ENCODE measurements at regions not wholly inside any gene's neighbourhood (a gene's known extent, or its start where the extent isn't known, plus 50 kb on each side); places are given as distances from the start of the nearest gene placed in this dataset.

DNA sequence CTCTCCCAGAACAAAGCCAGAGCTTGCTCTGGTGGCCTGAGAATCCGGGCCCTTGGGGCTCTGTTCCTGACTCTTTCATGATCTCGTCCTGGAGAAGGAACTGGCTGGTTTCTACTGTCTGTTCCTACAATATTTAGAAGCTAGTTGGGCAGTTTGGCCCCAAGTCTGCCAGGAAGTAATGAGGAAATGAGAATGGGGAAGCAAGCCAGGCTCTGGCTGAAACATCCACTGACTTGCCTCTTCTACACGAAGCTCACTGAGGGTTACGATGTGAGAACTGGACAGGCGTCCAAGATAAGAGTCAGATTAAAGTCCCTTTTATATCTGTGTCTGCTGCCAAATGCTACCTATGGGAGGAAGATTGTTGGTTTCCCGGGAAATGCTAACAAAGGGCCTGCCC lies 110.0 kb upstream of the KIRREL3 start:
- no peaks in the 10 kb centered on the region for H3K4me1 Mint-ChIP-seq (ENCODE audit: low read depth)
- no peak overlapping the region for H3K4me3 Mint-ChIP-seq
- H3K27me3 Mint-ChIP-seq (ENCODE audit: low read depth): peaks cover 5% of the 10 kb centered on the region
- H3K9me3 Mint-ChIP-seq: no peaks in the 10 kb centered on the region
- intact Hi-C loops (cut with micrococcal nuclease): no loop called here
- CTCF ChIA-PET: no interaction called here
- no peaks in the 10 kb centered on the region for H3K36me3 Mint-ChIP-seq (ENCODE audit: low read depth)
- no peak overlapping the region for H3K27ac Mint-ChIP-seq
- no peak for DNase-seq

DNA sequence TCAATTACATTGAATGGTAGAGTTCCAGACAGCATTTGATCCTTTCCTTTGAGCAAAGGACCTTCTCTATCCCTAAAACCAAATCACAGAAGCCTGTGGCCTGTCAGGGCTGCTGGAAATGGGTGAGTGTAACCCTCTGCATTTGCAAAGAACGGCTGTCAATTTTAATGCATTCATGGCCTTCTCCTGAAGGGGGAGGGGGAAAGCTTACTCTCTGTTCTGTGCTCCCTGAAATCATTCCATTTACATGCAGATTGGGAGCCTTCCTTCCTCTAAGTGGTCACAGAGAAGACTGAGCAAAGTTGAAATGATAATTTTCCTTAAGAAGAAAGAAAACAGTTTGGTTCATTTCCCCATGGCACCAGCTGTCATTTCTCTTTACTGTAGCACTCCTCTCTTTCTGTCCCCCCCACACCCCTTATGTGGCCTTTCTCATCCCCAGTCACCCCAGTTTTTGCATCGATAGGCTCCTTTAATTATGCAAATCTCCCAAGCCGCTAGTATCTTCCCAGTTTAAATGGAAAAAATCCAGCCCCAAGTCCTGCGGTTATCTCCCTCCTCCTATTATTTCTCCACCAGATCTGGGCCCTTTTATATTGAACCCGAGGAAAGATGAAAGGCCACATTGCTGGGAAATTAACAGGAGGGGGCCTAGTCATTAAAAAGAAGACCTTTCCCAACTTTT lies 109.4 kb upstream of the KIRREL3 start:
- no peaks in the 10 kb centered on the region for H3K36me3 Mint-ChIP-seq (ENCODE audit: low read depth)
- CTCF ChIA-PET: no interaction called here
- DNase-seq: no peak
- no peak overlapping the region for H3K4me3 Mint-ChIP-seq
- no peak overlapping the region for H3K27ac Mint-ChIP-seq
- H3K9me3 Mint-ChIP-seq: no peaks in the 10 kb centered on the region
- intact Hi-C loops (cut with micrococcal nuclease): no loop called here
- no peaks in the 10 kb centered on the region for H3K4me1 Mint-ChIP-seq (ENCODE audit: low read depth)
- peaks cover 5% of the 10 kb centered on the region for H3K27me3 Mint-ChIP-seq (ENCODE audit: low read depth)

DNA sequence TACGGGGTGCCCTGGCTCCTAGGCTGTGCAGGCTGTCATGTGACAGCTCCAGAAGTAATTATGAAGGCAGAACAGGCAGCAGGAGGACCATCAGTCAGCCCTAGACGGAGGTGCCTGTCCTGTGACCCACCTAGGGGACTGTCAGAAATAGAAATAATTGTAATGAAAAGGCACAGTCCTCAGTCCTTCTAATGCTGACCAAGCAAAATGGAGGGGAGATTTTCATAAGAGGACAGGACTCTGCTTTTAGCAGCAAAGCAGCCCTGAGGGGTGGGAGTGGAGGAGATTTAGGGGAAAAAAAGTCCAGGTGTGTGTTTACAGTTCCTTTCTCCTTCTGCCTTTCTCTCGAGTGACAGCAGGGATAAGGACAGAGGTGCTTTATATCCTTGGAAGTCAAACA lies 108.3 kb upstream of the KIRREL3 start:
- CTCF ChIA-PET: no interaction called here
- peaks cover 5% of the 10 kb centered on the region for H3K27me3 Mint-ChIP-seq (ENCODE audit: low read depth)
- no peaks in the 10 kb centered on the region for H3K9me3 Mint-ChIP-seq
- no peaks in the 10 kb centered on the region for H3K4me1 Mint-ChIP-seq (ENCODE audit: low read depth)
- no peak overlapping the region for H3K27ac Mint-ChIP-seq
- no peak overlapping the region for H3K4me3 Mint-ChIP-seq
- DNase-seq: no peak
- no peaks in the 10 kb centered on the region for H3K36me3 Mint-ChIP-seq (ENCODE audit: low read depth)
- intact Hi-C loops (cut with micrococcal nuclease): no loop called here

- Mint-ChIP-seq H3K9me3 (no peaks in the 10 kb centered on the region), H3K4me3 (no peak overlapping the region), H3K4me1 (ENCODE audit: low read depth) (no peaks in the 10 kb centered on the region), H3K36me3 (ENCODE audit: low read depth) (no peaks in the 10 kb centered on the region), H3K27ac (no peak overlapping the region), H3K27me3 (ENCODE audit: low read depth) (peaks cover 5% of the 10 kb centered on the region)
- CTCF ChIA-PET: no interaction called here
- intact Hi-C loops (cut with micrococcal nuclease): no loop called here
- no peak for DNase-seq
These were observed 106.4 kb upstream of the KIRREL3 start for GRCh38 chr11:127106938-127107337.

DNA sequence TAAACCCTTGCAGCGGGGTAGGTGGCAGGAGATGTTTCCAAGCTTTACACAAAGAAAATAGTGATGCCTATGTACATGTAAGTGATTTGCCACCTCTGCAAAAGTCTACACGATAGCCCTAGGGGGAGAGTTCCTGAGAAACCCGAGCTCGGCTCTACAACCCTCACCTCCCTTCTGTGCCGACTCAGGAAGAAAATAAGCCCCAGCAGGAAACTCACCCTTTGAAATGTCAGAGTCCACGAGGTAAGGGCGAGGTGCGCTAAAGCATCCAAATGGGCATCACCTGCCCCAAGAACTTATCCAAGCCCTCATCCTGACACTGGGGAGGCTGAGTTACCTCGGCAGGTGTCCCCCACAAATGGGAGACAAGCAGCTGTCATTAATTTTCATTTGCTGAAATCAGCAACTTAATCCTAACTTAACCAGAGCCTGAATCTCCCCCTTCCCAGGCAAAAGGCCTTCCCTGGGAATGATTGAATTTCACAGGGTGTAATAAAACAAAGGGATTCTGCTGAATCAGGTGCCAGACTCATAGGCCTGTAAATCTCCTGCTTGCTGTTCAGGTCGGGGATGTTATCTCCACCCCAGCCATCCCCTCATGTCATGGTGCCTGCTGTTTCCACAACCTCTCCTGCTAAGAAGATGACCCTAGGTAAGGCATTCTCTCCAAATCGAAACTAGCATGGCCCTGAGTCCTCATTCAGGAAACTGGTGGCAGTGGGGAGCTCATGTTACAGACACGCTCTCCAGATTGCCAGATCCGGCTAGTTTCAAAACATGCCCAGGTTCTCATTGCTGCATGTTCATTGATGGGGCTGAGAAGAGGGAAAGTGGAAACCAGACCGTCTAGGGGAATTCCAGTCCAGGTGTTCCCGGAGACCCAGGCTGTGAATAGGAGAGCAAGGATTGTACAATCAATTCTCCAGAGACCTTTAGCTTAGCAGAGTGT lies 105.3 kb upstream of the KIRREL3 start:
- CTCF ChIA-PET: no interaction called here
- Mint-ChIP-seq H3K9me3 (no peaks in the 10 kb centered on the region), H3K36me3 (ENCODE audit: low read depth) (no peaks in the 10 kb centered on the region), H3K27me3 (ENCODE audit: low read depth) (peaks cover 5% of the 10 kb centered on the region), H3K4me1 (ENCODE audit: low read depth) (no peaks in the 10 kb centered on the region), H3K27ac (no peak overlapping the region), H3K4me3 (no peak overlapping the region)
- DNase-seq: no peak
- intact Hi-C loops (cut with micrococcal nuclease): no loop called here

GRCh38 chr11:127103586-127104388 lies 103.2 kb upstream of the KIRREL3 start:
- Mint-ChIP-seq H3K4me3 (no peak overlapping the region), H3K27me3 (ENCODE audit: low read depth) (peaks cover 5% of the 10 kb centered on the region), H3K27ac (no peak overlapping the region), H3K36me3 (ENCODE audit: low read depth) (no peaks in the 10 kb centered on the region), H3K9me3 (no peaks in the 10 kb centered on the region), H3K4me1 (ENCODE audit: low read depth) (no peaks in the 10 kb centered on the region)
- CTCF ChIA-PET: no interaction called here
- intact Hi-C loops (cut with micrococcal nuclease): no loop called here
- no peak for DNase-seq

DNA sequence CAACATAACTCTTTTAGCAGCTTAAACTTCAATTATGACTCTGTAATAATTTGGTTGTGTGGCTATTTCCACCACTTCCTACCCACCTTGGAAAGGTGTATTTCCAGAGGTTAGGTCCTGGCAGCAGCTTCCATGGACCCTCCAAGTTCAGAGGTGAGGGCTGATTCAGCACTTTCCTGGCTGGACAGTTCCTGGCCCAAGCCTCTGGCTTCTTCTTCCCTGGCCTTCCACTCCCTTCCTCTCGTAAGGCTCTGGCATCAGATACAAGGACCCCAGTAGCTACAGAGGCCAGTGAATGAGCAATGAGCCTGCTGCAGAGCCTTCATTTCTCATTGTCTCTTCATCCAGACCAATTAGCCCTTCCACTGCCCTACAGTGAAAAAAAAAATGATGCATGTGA lies 98.1 kb upstream of the KIRREL3 start:
- Mint-ChIP-seq H3K36me3 (ENCODE audit: low read depth) (no peaks in the 10 kb centered on the region), H3K27me3 (ENCODE audit: low read depth) (no peaks in the 10 kb centered on the region), H3K4me1 (ENCODE audit: low read depth) (no peaks in the 10 kb centered on the region), H3K4me3 (no peak overlapping the region), H3K27ac (no peak overlapping the region), H3K9me3 (no peaks in the 10 kb centered on the region)
- intact Hi-C loops (cut with micrococcal nuclease): no loop called here
- DNase-seq: no peak
- CTCF ChIA-PET: no interaction called here

GRCh38 chr11:127080735-127081134 lies 80.2 kb upstream of the KIRREL3 start:
- H3K36me3 Mint-ChIP-seq (ENCODE audit: low read depth): no peaks in the 10 kb centered on the region
- no peaks in the 10 kb centered on the region for H3K4me1 Mint-ChIP-seq (ENCODE audit: low read depth)
- H3K4me3 Mint-ChIP-seq: no peak overlapping the region
- CTCF ChIA-PET: no interaction called here
- DNase-seq: no peak
- H3K27me3 Mint-ChIP-seq (ENCODE audit: low read depth): peaks cover 2% of the 10 kb centered on the region
- H3K27ac Mint-ChIP-seq: no peak overlapping the region
- intact Hi-C loops (cut with micrococcal nuclease): no loop called here
- H3K9me3 Mint-ChIP-seq: no peaks in the 10 kb centered on the region

DNA sequence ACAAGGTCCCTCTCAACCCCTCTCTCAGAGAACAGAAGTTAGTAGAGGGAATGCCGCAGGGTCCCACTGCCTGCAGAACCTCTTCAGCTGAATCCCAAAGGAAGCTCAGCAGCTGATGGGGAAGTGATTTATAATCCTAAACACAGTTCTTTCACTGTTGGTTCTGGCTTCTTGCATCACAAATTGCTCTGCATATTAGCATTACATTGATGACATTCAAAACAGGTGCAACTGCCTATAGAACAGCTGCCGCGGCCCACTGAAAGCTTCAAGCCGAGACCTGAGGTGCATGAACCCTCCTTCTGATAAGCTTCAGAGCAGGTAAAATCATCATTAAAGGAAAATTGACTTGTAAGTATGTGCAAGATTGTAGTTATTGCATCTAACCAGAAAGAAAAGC lies 75.2 kb upstream of the KIRREL3 start:
- peaks cover 1% of the 10 kb centered on the region for H3K27me3 Mint-ChIP-seq (ENCODE audit: low read depth)
- no peak overlapping the region for H3K27ac Mint-ChIP-seq
- CTCF ChIA-PET: no interaction called here
- no peak overlapping the region for H3K4me3 Mint-ChIP-seq
- DNase-seq: no peak
- no peaks in the 10 kb centered on the region for H3K9me3 Mint-ChIP-seq
- H3K36me3 Mint-ChIP-seq (ENCODE audit: low read depth): no peaks in the 10 kb centered on the region
- intact Hi-C loops (cut with micrococcal nuclease): no loop called here
- H3K4me1 Mint-ChIP-seq (ENCODE audit: low read depth): no peaks in the 10 kb centered on the region

GRCh38 chr11:127074151-127074761 lies 73.7 kb upstream of the KIRREL3 start:
- peak; percentile 6 for DNase-seq
- CTCF ChIA-PET: interaction anchor here (0.9 to 1.4 kb wide), 2 partner anchors 10 to 84 kb away, joined by 3 read pairs; no protein-coding TSS in a partner anchor
- no peaks in the 10 kb centered on the region for H3K4me1 Mint-ChIP-seq (ENCODE audit: low read depth)
- H3K4me3 Mint-ChIP-seq: no peak overlapping the region
- H3K36me3 Mint-ChIP-seq (ENCODE audit: low read depth): no peaks in the 10 kb centered on the region
- no peak overlapping the region for H3K27ac Mint-ChIP-seq
- H3K27me3 Mint-ChIP-seq (ENCODE audit: low read depth): peaks cover 1% of the 10 kb centered on the region
- intact Hi-C loops (cut with micrococcal nuclease): no loop called here
- no peaks in the 10 kb centered on the region for H3K9me3 Mint-ChIP-seq

- Mint-ChIP-seq H3K9me3 (no peaks in the 10 kb centered on the region), H3K36me3 (ENCODE audit: low read depth) (no peaks in the 10 kb centered on the region), H3K4me1 (ENCODE audit: low read depth) (no peaks in the 10 kb centered on the region), H3K27ac (no peak overlapping the region), H3K27me3 (ENCODE audit: low read depth) (peaks cover 1% of the 10 kb centered on the region), H3K4me3 (no peak overlapping the region)
- intact Hi-C loops (cut with micrococcal nuclease): no loop called here
- CTCF ChIA-PET: interaction anchor here (0.9 kb wide), 1 partner anchor 11 kb away, joined by 3 read pairs; no protein-coding TSS in a partner anchor
- no peak for DNase-seq
These were observed 73.1 kb upstream of the KIRREL3 start for GRCh38 chr11:127073621-127074020.

- no peak for DNase-seq
- Mint-ChIP-seq H3K4me3 (no peak overlapping the region), H3K4me1 (ENCODE audit: low read depth) (no peaks in the 10 kb centered on the region), H3K27me3 (ENCODE audit: low read depth) (peaks cover 1% of the 10 kb centered on the region), H3K9me3 (no peaks in the 10 kb centered on the region), H3K36me3 (ENCODE audit: low read depth) (no peaks in the 10 kb centered on the region), H3K27ac (no peak overlapping the region)
- CTCF ChIA-PET: no interaction called here
- intact Hi-C loops (cut with micrococcal nuclease): no loop called here
These were observed 71.0 kb upstream of the KIRREL3 start for GRCh38 chr11:127071606-127072005.

Data from activated naive CD4-positive, alpha-beta T cell treated with anti-CD3 and anti-CD28 coated beads for 36 hours (primary cell).